ENCODE measurements at regions not wholly inside any gene's neighbourhood (a gene's known extent, or its start where the extent isn't known, plus 50 kb on each side); places are given as distances from the start of the nearest gene placed in this dataset.
"Not testable (repeated sequence)": the region's sequence is repeated elsewhere in the genome, so short reads cannot be mapped to it uniquely, and the experiment has no call there.

GRCh38 chrX:65879977-65880799 is 159.7 kb downstream of the VSIG4 start:
- DNase-seq = no peak

DNA sequence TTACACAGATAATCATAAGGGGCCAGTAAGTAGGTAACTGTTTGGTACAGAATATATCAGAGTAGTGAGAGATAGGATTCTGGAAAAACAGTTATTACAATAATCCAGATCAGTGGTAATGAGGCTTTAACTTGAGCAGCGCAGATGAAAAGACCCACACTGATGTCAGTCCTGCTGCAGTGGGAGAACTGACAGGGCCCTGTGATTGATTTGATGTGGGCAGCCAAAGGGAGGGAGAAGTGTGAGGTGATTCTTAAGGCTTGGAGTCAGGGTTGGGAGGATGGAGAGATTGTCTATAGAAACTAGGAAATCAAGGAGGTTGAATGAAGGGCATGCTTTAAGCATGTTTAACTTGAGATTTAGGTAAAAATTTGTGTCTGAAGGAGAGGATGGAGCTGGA is 161.4 kb downstream of the VSIG4 start:
- DNase-seq = no peak

DNA sequence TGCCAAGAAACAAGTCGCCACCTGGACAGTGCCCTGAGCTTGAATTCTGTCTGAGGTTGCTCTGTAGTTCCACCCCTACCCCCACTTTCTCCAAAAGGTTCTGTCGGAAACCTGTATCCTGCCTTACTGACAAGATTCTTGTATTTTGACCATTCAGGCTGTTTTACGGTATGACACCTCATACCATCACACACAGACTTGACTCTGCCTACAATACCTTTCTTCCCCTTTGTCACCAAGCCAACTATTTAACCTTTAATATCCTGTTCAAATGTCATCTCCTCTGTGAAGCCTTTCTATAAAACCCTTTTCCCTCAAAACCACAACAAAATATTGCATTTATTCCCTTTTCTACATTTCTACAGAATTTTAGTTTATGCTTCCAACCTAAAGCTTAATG is 161.9 kb downstream of the VSIG4 start:
- DNase-seq = no peak

GRCh38 chrX:65875614-65876013 is 164.3 kb downstream of the VSIG4 start:
- not testable (repeated sequence) for DNase-seq

DNA sequence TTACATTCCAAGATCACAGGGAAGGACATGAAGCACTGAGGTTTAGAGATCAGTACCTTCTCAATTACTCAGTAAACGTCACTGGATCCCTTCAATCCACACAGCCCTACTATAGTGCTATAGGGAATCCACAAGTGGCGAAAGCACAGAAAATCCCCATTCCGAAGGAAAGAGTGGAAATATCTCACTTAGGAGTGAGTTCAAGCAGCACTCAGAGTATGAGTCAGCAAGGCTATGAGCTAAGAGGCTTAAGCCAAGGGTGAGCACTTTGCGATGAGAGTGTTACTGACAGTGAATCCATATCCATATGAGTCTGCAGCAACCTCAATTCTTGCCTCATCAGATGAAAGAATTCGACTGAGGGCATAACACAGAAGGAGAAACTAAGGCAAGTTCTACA is 165.1 kb downstream of the VSIG4 start:
- DNase-seq = no peak

GRCh38 chrX:65874110-65874509 is 165.8 kb downstream of the VSIG4 start:
- no peak for DNase-seq

DNA sequence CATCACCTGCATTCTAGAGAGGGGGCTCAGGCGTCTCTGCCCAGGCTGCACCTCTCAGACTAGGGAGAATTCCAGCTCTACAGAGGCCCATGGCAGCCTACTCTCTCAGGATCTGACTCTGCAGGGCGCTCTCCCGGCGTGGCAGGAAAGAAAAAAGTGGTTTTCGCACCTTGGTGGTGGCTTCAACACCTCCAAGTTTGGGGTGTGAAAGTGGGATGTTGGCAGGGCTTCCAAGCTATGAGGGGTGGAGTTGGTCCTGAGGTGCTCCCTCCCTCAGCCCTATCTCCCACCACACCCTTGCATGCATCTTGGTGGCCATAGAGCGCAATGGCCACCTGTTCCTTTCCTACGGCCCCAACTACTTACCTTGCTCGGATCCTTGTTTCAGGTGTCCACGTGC is 166.5 kb downstream of the VSIG4 start:
- DNase-seq = no peak

DNA sequence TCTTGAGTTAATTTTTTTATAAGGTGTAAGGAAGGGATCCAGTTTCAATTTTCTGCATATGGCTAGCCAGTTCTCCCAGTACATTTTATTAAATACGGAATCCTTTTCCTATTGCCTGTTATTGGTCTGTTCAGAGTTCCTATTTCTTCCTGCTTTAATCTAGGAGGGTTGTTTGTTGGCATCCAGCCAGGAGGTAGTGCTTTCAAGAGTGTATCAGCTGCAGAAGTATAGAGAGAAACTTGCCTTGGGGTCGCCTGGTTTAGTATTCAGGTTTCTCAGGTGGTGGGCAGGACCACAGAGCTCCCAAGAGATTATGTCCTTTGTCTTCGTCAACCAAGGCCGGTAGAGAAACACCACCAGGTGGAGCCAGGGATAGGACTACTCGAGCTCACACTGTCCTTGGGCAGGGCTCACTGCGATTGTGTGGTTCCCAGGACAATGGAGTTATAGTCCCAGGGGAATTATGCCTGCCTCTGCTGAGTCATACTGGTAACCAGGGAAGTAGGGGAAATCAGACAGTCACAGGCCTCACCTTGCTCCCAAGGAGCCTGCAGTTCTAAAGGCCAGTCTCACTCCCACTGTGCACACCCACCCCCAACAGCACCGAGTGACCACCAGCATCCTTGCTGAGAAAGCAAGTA is 168.1 kb downstream of the VSIG4 start:
- peak; percentile 8 for DNase-seq

DNA sequence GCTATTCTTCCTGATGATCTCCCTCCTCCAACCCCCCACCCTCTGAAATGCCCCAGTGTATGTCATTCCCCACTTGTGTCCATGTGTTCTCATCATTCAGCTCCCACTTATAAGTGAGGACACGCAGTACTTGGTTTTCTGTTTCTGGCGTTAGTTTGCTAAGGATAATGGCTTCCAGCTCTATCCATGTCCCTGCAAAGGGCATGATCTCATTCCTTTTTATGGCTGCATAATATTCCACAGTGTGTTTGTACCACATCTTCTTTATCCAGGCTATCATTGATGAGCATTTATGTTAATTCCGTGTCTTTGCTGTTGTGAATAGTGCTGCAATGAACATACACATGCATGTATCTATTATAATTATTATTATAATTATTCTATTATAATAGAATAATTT is 169.3 kb downstream of the VSIG4 start:
- DNase-seq = not testable (repeated sequence)

- no peak for DNase-seq
Measured at GRCh38 chrX:65866773-65867172, 173.1 kb downstream of the VSIG4 start.

GRCh38 chrX:65866146-65866545 is 173.7 kb downstream of the VSIG4 start:
- no peak for DNase-seq

- DNase-seq = no peak
Measured at GRCh38 chrX:65862638-65863037, 177.2 kb downstream of the VSIG4 start.

DNA sequence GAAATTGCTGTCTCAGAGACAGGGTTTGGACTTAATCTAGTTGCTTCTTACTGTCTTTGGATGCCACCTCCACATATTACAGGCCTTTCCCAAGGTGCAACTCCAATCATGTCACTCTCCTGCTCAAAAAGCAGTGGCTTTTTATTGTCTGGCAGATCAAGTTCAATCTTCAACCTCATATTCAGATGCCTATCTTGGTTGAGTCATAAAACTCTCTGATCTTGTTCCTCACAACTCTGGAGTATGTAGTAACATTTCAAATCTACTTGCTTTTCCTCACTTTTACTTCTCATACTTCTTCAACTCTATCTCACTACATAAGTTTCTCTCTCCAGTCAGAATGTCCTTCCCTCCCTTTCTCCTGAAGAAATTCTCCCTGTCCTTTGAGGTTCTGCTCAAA is 180.6 kb downstream of the VSIG4 start:
- no peak for DNase-seq

DNA sequence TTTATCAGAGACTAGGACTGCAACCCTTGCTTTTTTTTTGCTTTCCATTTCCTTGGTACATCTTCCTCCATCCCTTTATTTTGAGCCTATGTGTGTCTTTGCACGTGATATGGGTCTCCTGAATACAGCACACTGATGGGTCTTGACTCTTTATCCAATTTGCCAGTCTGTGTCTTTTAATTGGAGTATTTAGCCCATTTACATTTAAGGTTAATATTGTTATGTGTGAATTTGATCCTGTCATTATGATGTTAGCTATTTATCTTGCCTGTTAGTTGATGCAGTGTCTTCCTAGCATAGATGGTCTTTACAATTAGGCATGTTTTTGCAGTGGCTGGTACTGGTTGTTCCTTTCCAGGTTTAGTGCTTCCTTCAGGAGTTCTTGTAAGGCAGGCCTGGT is 185.4 kb downstream of the VSIG4 start:
- not testable (repeated sequence) for DNase-seq

DNA sequence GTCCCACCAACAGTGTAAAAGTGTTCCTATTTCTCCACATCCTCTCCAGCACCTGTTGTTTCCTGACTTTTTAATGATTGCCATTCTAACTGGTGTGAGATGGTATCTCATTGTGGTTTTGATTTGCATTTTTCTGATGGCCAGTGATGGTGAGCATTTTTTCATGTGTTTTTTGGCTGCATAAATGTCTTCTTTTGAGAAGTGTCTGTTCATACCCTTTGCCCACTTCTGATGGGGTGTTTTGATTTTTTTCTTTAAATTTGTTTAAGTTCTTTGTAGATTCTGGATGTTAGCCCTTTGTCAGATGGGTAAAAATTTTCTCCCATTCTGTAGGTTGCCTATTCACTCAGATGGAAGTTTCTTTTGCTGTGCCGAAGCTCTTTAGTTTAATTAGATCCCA is 183.9 kb downstream of the MSN start:
- DNase-seq = not testable (repeated sequence)

GRCh38 chrX:65850821-65851220 is 183.4 kb downstream of the MSN start:
- DNase-seq = not testable (repeated sequence)

DNA sequence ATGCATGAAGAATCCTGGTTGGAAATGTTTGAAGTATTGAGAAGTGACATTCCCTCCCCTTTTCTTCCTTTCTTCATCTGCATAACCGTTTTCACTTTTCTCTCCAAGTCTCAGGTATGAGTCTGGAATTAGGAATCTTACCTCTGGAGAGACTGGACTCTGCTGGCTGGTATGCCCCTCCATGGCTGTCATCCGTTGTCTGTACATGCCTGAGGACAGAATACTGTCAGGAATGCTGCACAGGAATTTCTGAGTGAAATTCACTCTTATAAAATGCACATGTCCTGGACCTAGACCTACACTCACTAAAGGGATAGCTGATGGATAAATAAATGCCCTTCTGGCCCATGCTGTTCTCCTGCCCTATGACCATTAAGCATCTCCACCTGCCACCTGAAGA is 179.5 kb downstream of the MSN start:
- no peak for DNase-seq

DNA sequence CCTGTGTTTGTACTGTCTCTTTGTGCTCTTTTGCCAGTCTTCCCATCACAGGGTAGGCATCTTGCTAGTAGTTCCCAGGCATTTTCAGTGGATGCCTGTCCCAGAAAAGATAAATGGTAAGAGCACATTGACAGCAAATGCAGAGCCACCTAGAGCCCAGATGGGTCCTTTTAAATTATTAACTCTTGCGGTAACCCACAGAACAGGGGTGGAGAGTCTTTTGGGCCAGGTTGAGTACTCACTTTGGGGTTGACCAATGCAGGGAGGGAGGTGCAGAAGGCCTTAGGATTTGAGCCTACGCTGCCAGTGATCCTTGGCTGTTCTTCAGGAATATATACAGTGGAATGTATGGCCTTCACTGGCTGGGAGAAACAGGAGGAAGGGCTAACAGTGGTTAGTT is 173.8 kb downstream of the MSN start:
- DNase-seq = no peak

DNA sequence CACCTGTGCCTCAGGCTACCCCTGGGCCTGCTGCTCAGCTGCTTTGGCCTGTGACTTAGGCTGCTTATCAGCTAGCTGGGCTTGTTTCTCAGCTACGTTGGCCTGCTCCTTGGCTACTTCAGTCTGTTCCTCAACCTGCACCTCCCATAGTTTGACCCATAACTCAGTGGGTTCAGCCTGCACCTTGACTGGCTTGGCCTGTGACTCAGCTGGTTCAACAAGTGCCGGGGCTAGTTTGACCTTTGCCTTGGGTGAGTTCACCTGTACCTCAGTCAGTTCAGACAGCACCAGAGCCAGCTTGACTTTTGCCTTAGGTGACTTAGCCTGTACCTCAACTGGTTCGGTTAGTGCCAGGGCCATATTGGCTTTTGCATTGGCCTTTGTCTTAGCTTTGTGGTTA is 171.2 kb downstream of the MSN start:
- no peak for DNase-seq

DNA sequence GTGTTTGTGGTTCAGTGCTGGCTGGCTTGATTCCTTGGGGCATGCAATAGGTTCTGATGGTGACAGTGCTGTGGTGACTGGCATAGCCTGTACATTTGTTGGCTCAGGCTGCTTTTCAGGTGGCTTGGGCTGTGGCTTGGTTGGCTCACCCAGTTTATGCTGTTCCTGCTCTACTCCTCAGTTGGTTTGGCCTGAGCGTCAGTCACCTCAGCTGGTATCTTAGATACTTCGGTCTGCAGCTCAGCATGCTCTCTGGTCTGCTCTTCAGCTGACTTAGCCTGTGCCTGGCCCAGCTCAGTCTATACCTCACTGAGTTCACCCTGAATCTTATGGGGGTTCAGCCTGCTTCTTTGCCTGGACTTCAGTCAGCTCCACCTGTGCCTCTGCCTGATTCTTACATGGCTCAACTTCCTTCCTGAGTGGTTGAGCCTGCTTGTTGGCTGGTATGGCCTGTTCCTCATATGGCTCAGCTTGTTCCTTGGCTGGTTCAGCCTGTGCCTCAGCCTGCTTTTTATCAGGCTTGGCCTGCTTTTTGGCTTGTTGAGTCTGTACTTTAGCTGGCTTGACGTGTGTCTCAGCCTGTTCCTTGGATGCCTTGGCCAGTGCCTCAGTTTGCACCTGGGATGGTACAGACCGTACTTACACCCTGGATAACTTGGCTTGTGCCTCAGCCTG is 170.6 kb downstream of the MSN start:
- no peak for DNase-seq

DNA sequence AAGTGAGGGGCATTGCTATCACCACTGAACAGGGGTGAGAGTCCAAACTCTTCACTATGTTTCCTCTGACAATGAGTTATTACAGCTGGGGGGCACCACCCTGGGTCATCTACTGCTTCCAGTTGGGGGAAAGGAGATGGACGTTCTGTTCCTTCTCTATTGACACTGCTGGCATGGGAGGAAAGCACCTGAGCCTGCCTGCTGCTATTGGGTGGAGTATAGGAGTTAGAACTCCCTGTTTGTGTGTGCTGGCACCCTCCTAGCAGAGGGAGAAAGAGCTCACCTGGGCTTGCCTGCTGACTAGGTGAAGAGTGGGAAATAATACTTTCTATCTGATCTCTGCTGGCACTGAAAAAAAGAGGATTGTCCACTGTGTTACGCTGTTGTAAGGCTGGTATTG is 163.8 kb downstream of the MSN start:
- no peak for DNase-seq

DNA sequence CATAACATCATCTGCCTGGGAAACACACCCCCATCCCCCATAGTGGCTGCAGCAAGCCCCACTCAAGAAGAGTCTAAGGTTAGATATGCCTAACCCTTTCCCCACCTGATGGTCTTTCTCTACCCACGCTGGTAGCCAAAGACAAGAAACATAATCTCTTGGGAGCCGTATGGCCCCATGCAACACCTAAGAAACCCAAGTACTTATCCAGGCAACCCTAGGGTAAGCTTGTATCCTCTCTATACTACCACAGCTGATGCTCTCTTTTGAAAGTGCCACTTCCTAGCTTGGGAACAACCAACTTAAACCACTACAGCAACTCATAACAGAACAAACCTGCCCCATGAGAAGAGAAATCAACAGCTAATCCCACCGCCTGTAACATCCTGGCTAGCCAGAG is 161.1 kb downstream of the MSN start:
- no peak for DNase-seq

- DNase-seq = not testable (repeated sequence)
Measured at GRCh38 chrX:65825226-65825625, 157.8 kb downstream of the MSN start.
